SU-DHL-6 (cell line): ENCODE measurements at regions not wholly inside any gene's neighbourhood (a gene's known extent, or its start where the extent isn't known, plus 50 kb on each side); places are given as distances from the start of the nearest gene placed in this dataset.

Source experiments
- H2AFZ ChIP-seq: fragments of 200-600 bp; sonication (generic); 2 replicates; pipeline ENCODE4 v1.6.1; 2014; ENCODE audit warnings: low read depth, mild to moderate bottlenecking, moderate library complexity, mixed read lengths, antibody characterized with exemption, low read length; ENCODE audit not compliant: severe bottlenecking
- H3F3A ChIP-seq: fragments of 200-600 bp; shearing (Covaris generic); 2 replicates; pipeline ENCODE4 v1.6.0; 2016; ENCODE audit warnings: antibody characterized with exemption, mild to moderate bottlenecking; ENCODE audit not compliant: insufficient read depth
- H3K27ac ChIP-seq: fragments of 200-600 bp; sonication (generic); 2 replicates; pipeline ENCODE4 v1.5.1; 2016; ENCODE audit warnings: low read depth, mild to moderate bottlenecking, low read length, moderate library complexity, mixed read lengths
- H3K27me3 ChIP-seq: fragments of 200-600 bp; sonication (generic), shearing (Covaris generic); 2 replicates; pipeline ENCODE4 v1.6.0; 2014; ENCODE audit warnings: mild to moderate bottlenecking, low read length
- H3K36me3 ChIP-seq: fragments of 200-600 bp; sonication (generic); 2 replicates; pipeline ENCODE4 v1.6.1; 2014; ENCODE audit warnings: mild to moderate bottlenecking, low read length, mixed read lengths
- H3K4me2 ChIP-seq: fragments of 300-600, 200-600 bp; shearing (Covaris generic), sonication (generic); 2 replicates; pipeline ENCODE4 v1.6.0; 2014; ENCODE audit warnings: low read length, low read depth, mild to moderate bottlenecking; ENCODE audit not compliant: poor library complexity, severe bottlenecking
- H3K4me3 ChIP-seq: fragments of 200-600 bp; sonication (generic); 2 replicates; pipeline ENCODE4 v1.5.1; 2014; ENCODE audit warnings: antibody characterized with exemption, low read length, mild to moderate bottlenecking, mixed read lengths; ENCODE audit not compliant: insufficient read depth, poor library complexity, severe bottlenecking
- H3K79me2 ChIP-seq: fragments of 200-600 bp; sonication (generic); 2 replicates; pipeline ENCODE4 v1.6.1; 2014; ENCODE audit warnings: mild to moderate bottlenecking, low read length, moderate library complexity; ENCODE audit not compliant: insufficient read depth
- H3K9ac ChIP-seq: fragments of 200-600 bp; sonication (generic); 2 replicates; pipeline ENCODE4 v1.7.0; 2014; ENCODE audit warnings: mild to moderate bottlenecking, low read length
- H3K9me2 ChIP-seq: fragments of 200-600 bp; sonication (generic); replicated peaks from 2 replicates; pipeline ENCODE4 v1.6.1; 2014; ENCODE audit warnings: low read length; ENCODE audit not compliant: insufficient read depth
- H3K9me3 ChIP-seq: fragments of 200-600 bp; sonication (generic); 2 replicates; pipeline ENCODE4 v1.6.1; 2014; ENCODE audit warnings: low read length, mixed read lengths; ENCODE audit not compliant: insufficient read depth
- H4K20me1 ChIP-seq: fragments of 200-600 bp; sonication (generic); 2 replicates; pipeline ENCODE4 v1.6.1; 2014; ENCODE audit warnings: low read depth, mild to moderate bottlenecking, antibody characterized with exemption, low read length, moderate library complexity, mixed read lengths
- EZH2phosphoT487 ChIP-seq: fragments of 200-600 bp; sonication (generic), shearing (Covaris generic); conservative IDR thresholded peaks from 2 replicates; pipeline ENCODE4 v1.6.1; 2018; ENCODE audit warnings: mild to moderate bottlenecking, antibody characterized with exemption, low read length, moderate library complexity, mixed read lengths
- TF ChIP-seq, protein P1 (sequence below): fragments of 200-600 bp; sonication (generic); IDR thresholded peaks from one replicate; pipeline ENCODE4 v1.5.1; 2017; ENCODE audit warnings: antibody characterized with exemption, mild to moderate bottlenecking, low read length, moderate library complexity; ENCODE audit not compliant: insufficient read depth, poor library complexity, severe bottlenecking

DNA sequence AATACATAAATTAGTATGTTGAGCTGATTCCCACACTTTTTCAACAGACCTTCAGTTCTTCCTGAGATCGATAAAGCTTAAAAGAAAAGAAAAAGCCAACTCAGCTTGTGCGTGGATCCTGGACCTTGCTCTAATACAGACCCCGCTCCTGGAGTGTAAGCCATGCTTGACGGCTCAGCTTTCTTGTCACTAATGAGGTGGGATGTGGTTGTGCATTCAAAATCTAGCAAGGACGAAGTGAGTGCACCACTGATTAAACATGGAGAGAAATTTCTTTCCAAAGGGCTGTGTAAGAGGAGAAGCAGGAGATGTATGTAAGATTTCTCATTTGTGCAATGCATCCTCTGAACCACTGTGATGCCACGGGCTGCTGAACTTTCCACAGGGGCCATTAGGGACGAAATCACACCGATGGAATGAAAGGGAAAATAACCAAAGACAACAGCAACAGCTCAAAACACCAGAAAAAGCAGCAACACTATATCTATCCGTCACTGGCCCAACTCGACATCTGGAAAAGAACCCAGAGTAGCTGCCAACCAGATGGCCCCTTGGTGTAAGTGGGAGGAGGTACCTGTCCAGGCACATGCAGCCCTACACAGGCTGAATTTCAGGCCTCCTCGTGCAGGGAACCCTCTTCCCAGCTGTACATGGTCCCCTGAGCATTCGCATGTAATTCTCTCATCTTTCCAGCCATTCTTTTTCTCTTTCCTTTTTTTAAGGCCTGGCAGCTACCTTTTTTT lies 178.9 kb downstream of the SREK1 start:
- Histone ChIP-seq H3K9me2 (no peaks in the 10 kb centered on the region), H3K36me3 (no peaks in the 10 kb centered on the region), H4K20me1 (no peaks in the 10 kb centered on the region), H3K9ac (no peak overlapping the region), H3F3A (no peaks in the 10 kb centered on the region), H3K27ac (no peak overlapping the region), H3K4me3 (no peak overlapping the region), H3K27me3 (no peaks in the 10 kb centered on the region), H3K4me2 (no peak overlapping the region), H3K9me3 (no peaks in the 10 kb centered on the region), H2AFZ (no peak overlapping the region), H3K79me2 (no peaks in the 10 kb centered on the region)
- TF ChIP-seq, protein P1, sequence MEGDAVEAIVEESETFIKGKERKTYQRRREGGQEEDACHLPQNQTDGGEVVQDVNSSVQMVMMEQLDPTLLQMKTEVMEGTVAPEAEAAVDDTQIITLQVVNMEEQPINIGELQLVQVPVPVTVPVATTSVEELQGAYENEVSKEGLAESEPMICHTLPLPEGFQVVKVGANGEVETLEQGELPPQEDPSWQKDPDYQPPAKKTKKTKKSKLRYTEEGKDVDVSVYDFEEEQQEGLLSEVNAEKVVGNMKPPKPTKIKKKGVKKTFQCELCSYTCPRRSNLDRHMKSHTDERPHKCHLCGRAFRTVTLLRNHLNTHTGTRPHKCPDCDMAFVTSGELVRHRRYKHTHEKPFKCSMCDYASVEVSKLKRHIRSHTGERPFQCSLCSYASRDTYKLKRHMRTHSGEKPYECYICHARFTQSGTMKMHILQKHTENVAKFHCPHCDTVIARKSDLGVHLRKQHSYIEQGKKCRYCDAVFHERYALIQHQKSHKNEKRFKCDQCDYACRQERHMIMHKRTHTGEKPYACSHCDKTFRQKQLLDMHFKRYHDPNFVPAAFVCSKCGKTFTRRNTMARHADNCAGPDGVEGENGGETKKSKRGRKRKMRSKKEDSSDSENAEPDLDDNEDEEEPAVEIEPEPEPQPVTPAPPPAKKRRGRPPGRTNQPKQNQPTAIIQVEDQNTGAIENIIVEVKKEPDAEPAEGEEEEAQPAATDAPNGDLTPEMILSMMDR: no peak
- no peak for TF ChIP-seq EZH2phosphoT487

- Histone ChIP-seq H3K9ac (no peak overlapping the region), H3F3A (no peaks in the 10 kb centered on the region), H2AFZ (no peak overlapping the region), H4K20me1 (no peaks in the 10 kb centered on the region), H3K36me3 (no peaks in the 10 kb centered on the region), H3K4me2 (no peak overlapping the region), H3K9me3 (no peaks in the 10 kb centered on the region), H3K27ac (no peak overlapping the region), H3K79me2 (no peaks in the 10 kb centered on the region), H3K27me3 (no peaks in the 10 kb centered on the region), H3K9me2 (no peaks in the 10 kb centered on the region), H3K4me3 (no peak overlapping the region)
- TF ChIP-seq EZH2phosphoT487: no peak
- TF ChIP-seq, protein P1: no peak
These were observed 179.4 kb downstream of the SREK1 start for GRCh38 chr5:66323529-66323895.

DNA sequence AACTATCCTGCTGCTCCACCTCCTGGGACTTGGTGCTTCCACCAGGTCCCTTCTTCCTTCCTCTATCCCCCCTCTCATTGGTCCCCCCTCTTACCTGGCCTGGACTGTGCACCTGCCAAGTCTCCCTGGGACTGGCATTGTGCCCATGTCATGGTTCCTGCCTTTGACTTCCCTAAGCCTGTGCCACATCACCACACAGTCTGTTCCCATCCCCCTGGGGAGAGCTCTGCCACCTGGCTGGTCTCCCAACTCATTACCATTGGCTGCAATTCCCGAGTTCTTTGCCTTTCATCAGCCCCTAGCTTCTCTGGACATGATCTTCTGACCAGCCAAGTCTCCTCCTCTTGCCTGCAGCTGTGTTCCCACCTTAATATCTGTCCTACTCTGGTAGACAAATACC lies 180.3 kb downstream of the SREK1 start:
- Histone ChIP-seq H4K20me1 (no peaks in the 10 kb centered on the region), H3F3A (no peaks in the 10 kb centered on the region), H3K9me2 (no peaks in the 10 kb centered on the region), H3K4me3 (no peak overlapping the region), H3K9ac (no peak overlapping the region), H3K79me2 (no peaks in the 10 kb centered on the region), H2AFZ (no peak overlapping the region), H3K9me3 (no peaks in the 10 kb centered on the region), H3K4me2 (no peak overlapping the region), H3K27ac (no peak overlapping the region), H3K27me3 (no peaks in the 10 kb centered on the region), H3K36me3 (no peaks in the 10 kb centered on the region)
- TF ChIP-seq EZH2phosphoT487: no peak
- TF ChIP-seq, protein P1: no peak
